ENCODE measurements at regions not wholly inside any gene's neighbourhood (a gene's known extent, or its start where the extent isn't known, plus 50 kb on each side); places are given as distances from the start of the nearest gene placed in this dataset.

DNA sequence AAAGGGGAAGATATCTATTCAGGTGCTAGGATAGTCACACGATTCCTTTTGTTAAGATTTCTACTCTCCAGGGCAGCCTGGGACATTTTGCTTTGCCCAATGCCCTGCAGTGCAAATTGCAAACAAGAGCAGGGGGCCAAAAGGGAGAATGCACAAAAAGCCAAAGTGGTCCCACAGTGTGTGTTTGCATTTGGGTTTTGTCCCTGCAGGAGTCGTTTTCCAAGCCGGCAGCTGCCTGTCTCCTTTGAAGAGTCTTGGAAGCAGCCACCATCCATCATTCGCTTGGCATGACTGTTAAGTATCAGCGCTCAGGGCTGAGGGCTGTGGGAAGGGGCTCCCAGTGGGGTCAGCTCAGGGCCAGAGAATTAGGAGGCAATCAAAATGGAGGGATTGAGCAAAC is 184.7 kb downstream of the MIAT start:
- FAIRE-seq = no peak
- DNase-seq (ENCODE audit: insufficient read length, low spot score) = no peak
- TF ChIP-seq CTCF (IDR thresholded peaks at IDR 0.05; ENCODE audit: insufficient read depth, missing control alignments) = no peak

DNA sequence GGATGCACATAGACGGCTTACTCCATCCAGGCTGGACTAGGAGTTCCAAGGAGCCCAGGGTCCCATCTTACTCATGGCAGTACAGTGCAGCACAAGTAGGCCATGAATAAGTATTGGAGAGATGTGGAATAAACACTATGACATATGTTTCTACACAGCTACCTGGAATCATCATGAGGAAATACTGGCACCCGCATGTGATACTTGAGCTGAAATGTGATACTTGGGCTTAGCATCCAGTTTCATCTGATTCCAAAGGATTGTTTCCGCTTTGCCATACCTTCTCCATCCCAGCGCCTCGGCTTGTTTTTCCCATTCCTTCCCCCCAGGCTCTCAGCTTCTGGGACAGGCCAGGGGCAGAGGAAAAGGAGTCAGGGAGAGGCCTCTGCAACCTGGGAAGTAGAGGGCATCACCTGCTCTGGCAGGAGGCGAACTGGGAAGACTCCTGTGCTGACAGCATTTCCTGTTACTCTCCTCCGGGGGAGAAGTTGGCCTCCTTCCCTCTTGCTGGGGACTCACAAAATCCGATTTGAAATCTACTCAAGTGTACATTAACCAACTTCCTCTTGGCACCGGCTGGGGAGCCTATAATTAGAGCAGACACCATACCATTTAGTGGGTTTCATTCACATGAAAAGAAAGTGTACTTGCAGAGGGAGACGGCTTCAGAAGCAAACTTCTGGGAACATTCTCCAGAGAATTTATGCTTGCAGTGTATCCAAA is 187.8 kb downstream of the MIAT start:
- DNase-seq (ENCODE audit: insufficient read length, low spot score) (no peak), FAIRE-seq (no peak)
- TF ChIP-seq CTCF (IDR thresholded peaks at IDR 0.05; ENCODE audit: insufficient read depth, missing control alignments) = no peak

GRCh38 chr22:26846076-26846475 is 188.7 kb downstream of the MIAT start:
- FAIRE-seq (no peak), DNase-seq (ENCODE audit: insufficient read length, low spot score) (no peak)
- TF ChIP-seq CTCF (IDR thresholded peaks at IDR 0.05; ENCODE audit: insufficient read depth, missing control alignments) = no peak

- TF ChIP-seq CTCF (IDR thresholded peaks at IDR 0.05; ENCODE audit: insufficient read depth, missing control alignments) = no peak
- DNase-seq (ENCODE audit: insufficient read length, low spot score) = no peak
- FAIRE-seq = no peak
Observed at GRCh38 chr22:26846645-26847044, 189.3 kb downstream of the MIAT start.

DNA sequence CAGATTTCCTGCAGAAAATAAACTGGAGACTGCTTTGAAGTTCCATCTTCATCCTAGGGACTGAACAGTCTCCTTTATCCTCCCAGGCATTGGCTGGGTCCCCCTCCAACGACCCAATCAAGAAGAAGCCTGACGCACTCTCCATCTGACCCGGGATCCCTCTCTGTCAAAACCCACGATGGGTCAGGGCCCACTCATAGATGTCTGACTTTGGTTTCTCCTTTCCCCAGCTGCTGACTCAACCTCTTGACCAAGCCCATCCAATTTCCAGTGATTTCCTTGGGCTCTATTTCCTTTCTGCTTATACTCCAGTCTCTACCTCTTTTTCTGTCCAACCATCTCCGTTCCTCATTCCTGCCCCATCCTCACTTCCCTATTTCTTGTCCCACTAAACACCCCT is 189.7 kb downstream of the MIAT start:
- TF ChIP-seq CTCF (IDR thresholded peaks at IDR 0.05; ENCODE audit: insufficient read depth, missing control alignments) = no peak
- FAIRE-seq = no peak
- DNase-seq (ENCODE audit: insufficient read length, low spot score) = no peak

DNA sequence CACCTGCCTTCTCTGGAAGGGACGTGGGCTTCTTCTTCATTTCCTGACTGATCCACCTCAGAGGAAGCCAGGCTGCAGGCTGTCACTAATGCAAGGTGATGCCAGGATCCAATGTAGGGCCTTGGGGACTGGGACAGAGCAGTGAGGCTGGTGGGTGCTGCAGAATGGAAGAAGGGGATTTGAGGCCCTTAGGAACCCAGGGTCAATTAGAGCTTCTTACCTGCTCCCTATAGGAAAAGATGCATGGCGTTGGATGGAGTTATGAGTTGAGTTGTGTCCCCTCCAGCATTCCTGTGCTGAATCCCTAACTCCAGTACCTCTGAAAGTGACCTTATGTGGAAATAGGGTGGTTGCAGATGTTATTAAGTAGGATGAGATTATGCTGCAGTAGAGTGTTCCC is 190.4 kb downstream of the MIAT start:
- DNase-seq (ENCODE audit: insufficient read length, low spot score) (no peak), FAIRE-seq (no peak)
- TF ChIP-seq CTCF (IDR thresholded peaks at IDR 0.05; ENCODE audit: insufficient read depth, missing control alignments) = no peak

DNA sequence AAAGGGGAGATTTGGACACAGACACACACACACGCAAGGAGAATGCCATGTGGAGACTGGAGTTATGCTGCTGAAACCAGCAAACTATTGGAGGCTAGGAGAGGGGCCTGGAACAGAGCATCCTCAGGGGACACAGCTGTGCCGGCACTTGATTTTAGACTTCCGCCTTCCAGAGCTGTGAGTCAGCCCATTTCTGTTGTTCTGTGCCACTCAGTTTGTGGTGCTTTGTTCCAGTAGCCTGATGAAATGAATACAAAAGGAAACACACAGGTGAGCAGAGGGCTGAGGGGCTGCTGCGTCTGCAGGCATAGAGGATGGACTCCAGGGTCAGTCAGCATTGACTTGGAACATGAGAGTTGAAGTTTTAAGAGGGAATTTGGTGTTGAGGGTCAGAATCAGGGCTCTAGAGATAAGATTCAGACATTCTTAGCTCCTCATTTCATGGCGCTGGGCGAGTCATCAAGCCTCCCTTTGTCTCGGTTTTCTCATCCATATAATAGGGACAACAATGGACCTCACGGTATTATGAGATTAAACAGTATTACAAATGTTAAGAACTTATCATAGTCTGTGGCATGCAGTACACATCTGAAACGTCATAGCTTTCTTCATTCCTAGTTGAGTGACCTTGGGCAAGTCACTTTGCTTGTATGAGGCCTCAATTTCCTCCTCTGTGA is 191.0 kb downstream of the MIAT start:
- FAIRE-seq (no peak), DNase-seq (ENCODE audit: insufficient read length, low spot score) (no peak)
- TF ChIP-seq CTCF (IDR thresholded peaks at IDR 0.05; ENCODE audit: insufficient read depth, missing control alignments) = no peak

All from D721Med (cell line).